GM23248 (cell line): ENCODE measurements at regions not wholly inside any gene's neighbourhood (a gene's known extent, or its start where the extent isn't known, plus 50 kb on each side); places are given as distances from the start of the nearest gene placed in this dataset.

Source experiments
- DNase-seq: peaks from one replicate; pipeline ENCODE4 v3.0.0-alpha.2; 2015
- H2AFZ ChIP-seq: fragments of 200-600 bp; sonication (generic); 2 replicates; pipeline ENCODE4 v1.6.1; 2016; ENCODE audit warnings: antibody characterized with exemption
- H3F3A ChIP-seq: fragments of 200-600 bp; sonication (generic); 2 replicates; pipeline ENCODE4 v1.6.1; 2016; ENCODE audit warnings: mild to moderate bottlenecking, antibody characterized with exemption, mixed run types; ENCODE audit not compliant: insufficient read depth
- H3K27ac ChIP-seq: fragments of 200-600 bp; sonication (generic); 2 replicates; pipeline ENCODE4 v1.5.1; 2016; ENCODE audit warnings: mild to moderate bottlenecking
- H3K27me3 ChIP-seq: fragments of 200-600 bp; sonication (generic); replicated peaks from 2 replicates; pipeline ENCODE4 v1.6.1; 2016; ENCODE audit warnings: mild to moderate bottlenecking; ENCODE audit not compliant: insufficient read depth
- H3K36me3 ChIP-seq: fragments of 200-600 bp; sonication (generic); 2 replicates; pipeline ENCODE4 v1.6.1; 2016; ENCODE audit warnings: low read depth, mild to moderate bottlenecking
- H3K4me1 ChIP-seq: fragments of 200-600 bp; sonication (generic); 2 replicates; pipeline ENCODE4 v1.6.1; 2016; ENCODE audit warnings: mild to moderate bottlenecking; ENCODE audit not compliant: insufficient read depth
- H3K4me2 ChIP-seq: fragments of 200-600 bp; sonication (generic); one replicate; pipeline ENCODE4 v1.6.1; 2016; ENCODE audit warnings: mild to moderate bottlenecking; ENCODE audit not compliant: unreplicated experiment
- H3K4me3 ChIP-seq: fragments of 200-600 bp; sonication (generic); 2 replicates; pipeline ENCODE4 v1.5.1; 2016; ENCODE audit warnings: mild to moderate bottlenecking
- H3K79me2 ChIP-seq: fragments of 200-600 bp; sonication (generic); 2 replicates; pipeline ENCODE4 v1.6.1; 2016; ENCODE audit warnings: mild to moderate bottlenecking; ENCODE audit not compliant: insufficient read depth
- H3K9ac ChIP-seq: fragments of 200-600 bp; sonication (generic); 2 replicates; pipeline ENCODE4 v1.6.1; 2016; ENCODE audit warnings: mild to moderate bottlenecking
- H3K9me2 ChIP-seq: fragments of 200-600 bp; sonication (generic); 2 replicates; pipeline ENCODE4 v1.6.1; 2016; ENCODE audit warnings: mixed run types, mild to moderate bottlenecking, moderate library complexity; ENCODE audit not compliant: insufficient read depth
- H3K9me3 ChIP-seq: fragments of 200-600 bp; sonication (generic); one replicate; pipeline ENCODE4 v1.6.1; 2017; ENCODE audit warnings: low read depth
- H4K20me1 ChIP-seq: fragments of 200-600 bp; sonication (generic); 2 replicates; pipeline ENCODE4 v1.6.0; 2016; ENCODE audit not compliant: insufficient read depth
- EZH2 ChIP-seq: fragments of 200-600 bp; sonication (generic); IDR thresholded peaks from 2 replicates; pipeline ENCODE4 v1.6.1; 2018; ENCODE audit warnings: antibody characterized with exemption, mild to moderate bottlenecking; ENCODE audit not compliant: insufficient read depth, poor library complexity, severe bottlenecking
- EZH2phosphoT487 ChIP-seq: fragments of 200-600 bp; sonication (generic); IDR thresholded peaks from 2 replicates; pipeline ENCODE4 v1.6.1; 2018; ENCODE audit warnings: antibody characterized with exemption, moderate library complexity, mild to moderate bottlenecking, low read depth; ENCODE audit not compliant: insufficient read depth
- WGBS, 2 experiments: methylation state at CpG; one replicate each; pipeline ENCODE4 v1.1.6; 2015 to 2017; ENCODE audit warnings: low lambda C conversion rate in 2 of 2, low coverage in 1 of 2; ENCODE audit errors: missing lambda C conversion rate in 2 of 2; 5-methylcytosine and 5-hydroxymethylcytosine counted together
- in situ Hi-C: fragments of 300-500 bp; cut with MboI; formaldehyde crosslinking; loops from 2 replicates; pipeline ENCODE4 v1.15.0; 2020

DNA sequence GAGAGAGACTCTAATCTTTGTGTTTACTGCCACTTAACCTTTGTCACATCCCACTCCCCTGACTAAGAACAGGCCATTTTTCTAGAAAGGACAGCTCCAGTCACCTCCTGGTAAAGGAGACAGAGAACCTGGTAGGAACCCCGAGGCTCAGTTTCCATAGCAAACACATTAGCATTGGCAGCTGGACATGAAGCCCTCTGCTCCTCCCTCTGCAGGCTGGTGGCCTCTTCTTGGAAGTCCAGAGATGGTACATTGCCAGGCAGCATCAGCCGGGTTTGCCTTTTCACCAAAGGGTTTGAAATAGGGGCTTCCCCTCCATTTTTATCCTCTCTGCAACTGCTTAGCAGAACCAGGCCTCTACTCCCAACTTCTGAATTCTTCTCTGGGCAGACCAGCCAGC lies 213.4 kb upstream of the SEMA6D start:
- H3F3A ChIP-seq = no peaks in the 10 kb centered on the region
- H3K9me2 ChIP-seq = no peaks in the 10 kb centered on the region
- no peaks in the 10 kb centered on the region for H3K9me3 ChIP-seq
- H4K20me1 ChIP-seq = no peaks in the 10 kb centered on the region
- H3K36me3 ChIP-seq = no peaks in the 10 kb centered on the region
- H2AFZ ChIP-seq = no peak overlapping the region
- no peak overlapping the region for H3K4me2 ChIP-seq
- no peak overlapping the region for H3K27ac ChIP-seq
- no peak for DNase-seq
- no peak overlapping the region for H3K9ac ChIP-seq
- no peak overlapping the region for H3K4me3 ChIP-seq
- WGBS, 2 experiments = 53 to 64% methylated on average over 2 of the region's 2 CpGs
- no peaks in the 10 kb centered on the region for H3K27me3 ChIP-seq
- in situ Hi-C loops = no loop called here
- TF ChIP-seq EZH2 = no peak
- TF ChIP-seq EZH2phosphoT487 = no peak
- no peaks in the 10 kb centered on the region for H3K4me1 ChIP-seq
- H3K79me2 ChIP-seq = no peaks in the 10 kb centered on the region

GRCh38 chr15:47504624-47505256 lies 212.6 kb upstream of the SEMA6D start:
- Histone ChIP-seq H3K79me2 (no peaks in the 10 kb centered on the region), H3K4me1 (no peaks in the 10 kb centered on the region), H3K27me3 (no peaks in the 10 kb centered on the region), H2AFZ (no peak overlapping the region), H3K4me2 (no peak overlapping the region), H3K9me2 (no peaks in the 10 kb centered on the region), H3K9ac (no peak overlapping the region), H3K9me3 (no peaks in the 10 kb centered on the region), H3F3A (no peaks in the 10 kb centered on the region), H3K4me3 (no peak overlapping the region), H4K20me1 (no peaks in the 10 kb centered on the region), H3K27ac (no peak overlapping the region), H3K36me3 (no peaks in the 10 kb centered on the region)
- DNase-seq = no peak
- TF ChIP-seq EZH2phosphoT487 = no peak
- no peak for TF ChIP-seq EZH2
- 88 to 93% methylated on average over 7 of the region's 7 CpGs for WGBS, 2 experiments
- in situ Hi-C loops = no loop called here

- TF ChIP-seq EZH2 = no peak
- TF ChIP-seq EZH2phosphoT487 = no peak
- no peak for DNase-seq
- no peak overlapping the region for H2AFZ ChIP-seq
- H3K27ac ChIP-seq = no peak overlapping the region
- no peaks in the 10 kb centered on the region for H3K36me3 ChIP-seq
- no peaks in the 10 kb centered on the region for H3K4me1 ChIP-seq
- no peaks in the 10 kb centered on the region for H3K9me3 ChIP-seq
- H3K9ac ChIP-seq = no peak overlapping the region
- H3K4me3 ChIP-seq = no peak overlapping the region
- H3K79me2 ChIP-seq = no peaks in the 10 kb centered on the region
- no peaks in the 10 kb centered on the region for H3F3A ChIP-seq
- H4K20me1 ChIP-seq = no peaks in the 10 kb centered on the region
- WGBS, 2 experiments = 66 to 71% methylated on average over 6 of the region's 6 CpGs
- H3K4me2 ChIP-seq = no peak overlapping the region
- in situ Hi-C loops = no loop called here
- H3K9me2 ChIP-seq = no peaks in the 10 kb centered on the region
- H3K27me3 ChIP-seq = no peaks in the 10 kb centered on the region
Measured at GRCh38 chr15:47505712-47506328, 211.5 kb upstream of the SEMA6D start.

DNA sequence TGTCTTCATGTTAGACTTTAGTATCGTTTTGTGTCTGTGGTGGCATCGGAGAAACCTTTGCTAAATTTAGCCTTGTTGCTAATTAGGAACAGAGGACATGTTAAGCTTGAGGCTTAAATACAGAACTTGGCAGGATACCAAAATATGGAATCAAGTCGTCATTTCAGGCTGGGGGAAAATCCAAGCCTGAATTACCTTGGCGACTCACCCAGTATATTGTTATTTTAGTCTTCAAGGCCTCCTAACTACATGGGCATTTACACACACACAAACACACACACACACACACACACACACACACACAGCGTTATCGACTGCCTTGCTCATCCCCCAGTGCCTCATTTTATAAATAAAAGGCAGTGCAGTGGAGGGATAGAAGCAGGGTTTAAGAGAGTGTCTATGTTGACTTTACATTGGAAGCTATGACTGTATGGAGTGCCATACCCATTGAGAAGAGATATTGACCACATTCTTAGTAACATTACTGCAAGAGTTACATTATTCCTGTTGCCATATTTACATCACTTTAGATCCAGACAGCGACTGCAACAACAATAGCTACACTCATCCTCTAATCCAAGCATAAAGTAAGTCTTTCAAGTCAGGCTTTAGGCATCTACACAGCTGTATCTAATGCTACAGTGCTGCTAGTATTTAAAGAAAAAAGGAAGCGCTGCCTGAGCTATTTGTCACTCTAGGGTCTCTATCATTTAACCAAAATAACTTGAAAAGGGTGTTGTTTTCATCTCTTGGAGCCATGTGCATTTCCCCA lies 210.8 kb upstream of the SEMA6D start:
- no peaks in the 10 kb centered on the region for H3K9me2 ChIP-seq
- no peaks in the 10 kb centered on the region for H3F3A ChIP-seq
- no peaks in the 10 kb centered on the region for H4K20me1 ChIP-seq
- peak; percentile 37 for DNase-seq
- H3K27ac ChIP-seq = no peak overlapping the region
- H3K9ac ChIP-seq = no peak overlapping the region
- H3K4me1 ChIP-seq = no peaks in the 10 kb centered on the region
- no peak overlapping the region for H3K4me3 ChIP-seq
- no peak overlapping the region for H3K4me2 ChIP-seq
- H3K9me3 ChIP-seq = no peaks in the 10 kb centered on the region
- no peaks in the 10 kb centered on the region for H3K36me3 ChIP-seq
- no peak overlapping the region for H2AFZ ChIP-seq
- no peaks in the 10 kb centered on the region for H3K79me2 ChIP-seq
- 22 to 25% methylated on average over 8 of the region's 8 CpGs for WGBS, 2 experiments
- H3K27me3 ChIP-seq = no peaks in the 10 kb centered on the region
- TF ChIP-seq EZH2 (no peak), EZH2phosphoT487 (no peak)
- in situ Hi-C loops = no loop called here
